GM12878 (cell line): ENCODE measurements at regions not wholly inside any gene's neighbourhood (a gene's known extent, or its start where the extent isn't known, plus 50 kb on each side); places are given as distances from the start of the nearest gene placed in this dataset.

ENCODE experiments used
- ATAC-seq: fragments of 200-7000 bp; cut with Tn5 transposase; 3 replicates; pipeline ENCODE4 v1.9.1; 2020; ENCODE audit warnings: mild to moderate bottlenecking, moderate library complexity
- BruUV-seq: library from RNA; stranded (reverse); fragments of 400-500 nt; replicated peaks from 2 replicates; lab custom pipeline; 2021; lab: Mats Ljungman, UMichigan
- CTCF ChIA-PET: fragments of 300-600 bp; sonication (Branson Sonifier 250); formaldehyde crosslinking; extraction: SDS; loops from one replicate; lab custom pipeline; 2021; ENCODE audit warnings: inconsistent platforms; lab: Yijun Ruan, JAX
- POLR2A ChIA-PET: fragments of 350-600 bp; formaldehyde crosslinking; extraction: SDS; loops from one replicate; lab custom pipeline; 2021; ENCODE audit warnings: inconsistent platforms; lab: Charles Lee
- RAD21 ChIA-PET: fragments of 300-600 bp; sonication (Branson Sonifier 250); formaldehyde crosslinking; loops from one replicate; lab custom pipeline; 2023; ENCODE audit warnings: antibody characterized with exemption; ENCODE audit not compliant: unreplicated experiment; lab: Charles Lee
- SMC1A ChIA-PET: fragments of 300-600 bp; sonication (Branson Sonifier 250); formaldehyde crosslinking; loops from one replicate; lab custom pipeline; 2023; ENCODE audit not compliant: unreplicated experiment, uncharacterized antibody; lab: Charles Lee
- DNase-seq: peaks from one replicate; pipeline ENCODE4 v3.0.0-alpha.2; 2011; ENCODE audit warnings: low read depth, low spot score
- FAIRE-seq: peaks from 3 replicates; lab custom pipeline; 2011; peaks lifted over from hg19 to GRCh38; lab: Jason Lieb, UNC
- H2AFZ ChIP-seq: 2 replicates; pipeline ENCODE4 v1.6.0; 2011; ENCODE audit warnings: low read depth, low read length, control low read depth; ENCODE audit not compliant: control insufficient read depth
- H3K27ac ChIP-seq: 2 replicates; pipeline ENCODE4 v1.5.1; 2011; ENCODE audit warnings: control low read depth; ENCODE audit not compliant: control insufficient read depth, insufficient read depth
- H3K27me3 ChIP-seq, 2 experiments: replicated peaks in 1 of 2; 2 replicates each; pipeline versions ENCODE4 v1.6.0 to v1.6.1; 2011; ENCODE audit warnings: low read length in 1 of 2; ENCODE audit not compliant: control insufficient read depth in 2 of 2, insufficient read depth in 2 of 2
- H3K36me3 ChIP-seq, 2 experiments: 2 replicates each; pipeline ENCODE4 v1.5.1; 2011; ENCODE audit warnings: low read length in 1 of 2; ENCODE audit not compliant: control insufficient read depth in 2 of 2, insufficient read depth in 2 of 2
- H3K4me1 ChIP-seq: 2 replicates; pipeline ENCODE4 v1.6.1; 2011; ENCODE audit warnings: mild to moderate bottlenecking, low read length, moderate library complexity, mixed read lengths; ENCODE audit not compliant: control insufficient read depth, insufficient read depth
- H3K4me2 ChIP-seq: 2 replicates; pipeline ENCODE4 v1.6.0; 2011; ENCODE audit warnings: control low read depth; ENCODE audit not compliant: control insufficient read depth, insufficient read depth
- H3K4me3 ChIP-seq: fragments of 200-600 bp; sonication (generic); 2 replicates; pipeline ENCODE4 v1.5.1; 2016
- H3K79me2 ChIP-seq: 2 replicates; pipeline ENCODE4 v1.6.0; 2011; ENCODE audit warnings: low read length; ENCODE audit not compliant: control insufficient read depth, insufficient read depth
- H3K9ac ChIP-seq: 2 replicates; pipeline ENCODE4 v1.8.0; 2011; ENCODE audit warnings: low read length, control low read depth, mixed read lengths; ENCODE audit not compliant: control insufficient read depth, insufficient read depth
- H3K9me3 ChIP-seq: replicated peaks from 3 replicates; pipeline ENCODE4 v1.5.1; 2011; ENCODE audit warnings: mild to moderate bottlenecking, low read length; ENCODE audit not compliant: control insufficient read depth, insufficient read depth
- H4K20me1 ChIP-seq: 2 replicates; pipeline ENCODE4 v1.6.0; 2011; ENCODE audit not compliant: control insufficient read depth, insufficient read depth
- BACH1 ChIP-seq: fragments of 450-650 bp; IDR thresholded peaks from 2 replicates; pipeline ENCODE4 v1.6.1; 2017; ENCODE audit warnings: mild to moderate bottlenecking, borderline replicate concordance
- BHLHE40 ChIP-seq, 2 experiments: fragments of 450-650 bp in 1 of 2; IDR thresholded peaks; 2 replicates each; pipeline ENCODE4 v1.6.1; 2011 to 2017; ENCODE audit warnings: low read depth in 2 of 2, borderline replicate concordance in 1 of 2, improper control_type of control experiment in 1 of 2, low read length in 1 of 2, mild to moderate bottlenecking in 1 of 2
- CREB1 ChIP-seq: IDR thresholded peaks from 2 replicates; pipeline ENCODE4 v1.6.1; 2012; ENCODE audit warnings: low read depth, mild to moderate bottlenecking, inconsistent platforms
- ELK1 ChIP-seq: IDR thresholded peaks from 2 replicates; pipeline ENCODE4 v1.6.1; 2012; ENCODE audit warnings: low read depth, low read length, improper control_type of control experiment
- FOXK2 ChIP-seq: fragments of 450-650 bp; IDR thresholded peaks from 2 replicates; pipeline ENCODE4 v1.6.1; 2017; ENCODE audit warnings: mild to moderate bottlenecking, moderate library complexity
- HDAC2 ChIP-seq: fragments of 200-600 bp; sonication (generic); IDR thresholded peaks from 2 replicates; pipeline ENCODE4 v1.6.1; 2017
- IRF4 ChIP-seq: IDR thresholded peaks from 2 replicates; pipeline ENCODE4 v1.6.1; 2011; ENCODE audit warnings: low read depth, low read length
- KAT2A ChIP-seq: conservative IDR thresholded peaks from 2 replicates; pipeline ENCODE4 v1.6.1; 2011; ENCODE audit warnings: low read depth, low read length; ENCODE audit not compliant: control insufficient read depth
- MYC ChIP-seq: IDR thresholded peaks from 2 replicates; pipeline ENCODE4 v1.6.1; 2011; ENCODE audit warnings: mild to moderate bottlenecking, low read length, moderate library complexity, inconsistent platforms; ENCODE audit not compliant: insufficient read depth, insufficient replicate concordance, insufficient read length, severe bottlenecking
- NFYB ChIP-seq: IDR thresholded peaks from 2 replicates; pipeline ENCODE4 v1.6.1; 2011; ENCODE audit warnings: low read depth, mild to moderate bottlenecking, low read length, improper control_type of control experiment, moderate library complexity; ENCODE audit not compliant: insufficient read depth
- NR2C1 ChIP-seq: fragments of 450-650 bp; IDR thresholded peaks from 2 replicates; pipeline ENCODE4 v1.6.1; 2017; ENCODE audit warnings: antibody characterized with exemption, mild to moderate bottlenecking, moderate library complexity
- POLR2A ChIP-seq: IDR thresholded peaks from 2 replicates; pipeline ENCODE4 v1.6.1; 2011; ENCODE audit warnings: low read depth, mild to moderate bottlenecking, low read length
- SP1 ChIP-seq: IDR thresholded peaks from one replicate; pipeline ENCODE4 v1.6.1; 2011; ENCODE audit warnings: low read depth, low read length
- SUPT20H ChIP-seq: IDR thresholded peaks from 2 replicates; pipeline ENCODE4 v1.6.1; 2011; ENCODE audit warnings: low read depth, mild to moderate bottlenecking, low read length, moderate library complexity, borderline replicate concordance; ENCODE audit not compliant: control insufficient read depth
- ZNF384 ChIP-seq: IDR thresholded peaks from 2 replicates; pipeline ENCODE4 v1.6.1; 2012; ENCODE audit warnings: low read depth, mild to moderate bottlenecking, low read length, improper control_type of control experiment, borderline replicate concordance
- WGBS: methylation state at CpG from one replicate; pipeline ENCODE4 v1.1.6; 2016; ENCODE audit warnings: low lambda C conversion rate; ENCODE audit not compliant: insufficient replicate concordance, insufficient coverage; ENCODE audit errors: missing lambda C conversion rate; 5-methylcytosine and 5-hydroxymethylcytosine counted together
- in situ Hi-C: fragments of 300-500 bp; cut with MboI; formaldehyde crosslinking; loops from 9 replicates; pipeline ENCODE4 v1.14.3; 2018; ENCODE audit warnings: mixed read lengths
- intact Hi-C: fragments of 100-400 bp; cut with micrococcal nuclease; formaldehyde crosslinking; loops from one replicate; pipeline ENCODE4 v1.14.2; 2022; ENCODE audit not compliant: unreplicated experiment
- TF ChIP-seq, protein P1 (sequence below): fragments of 450-650 bp; formaldehyde crosslinking; IDR thresholded peaks from 2 replicates; pipeline ENCODE4 v1.4.0; 2022; ENCODE audit warnings: mild to moderate bottlenecking, moderate library complexity
- TF ChIP-seq, protein P2 (sequence below): fragments of 450-650 bp; IDR thresholded peaks from 2 replicates; pipeline ENCODE4 v1.6.1; 2017; ENCODE audit warnings: mild to moderate bottlenecking

GRCh38 chr2:65602603-65603235 lies 170.3 kb upstream of the SPRED2 start:
- Histone ChIP-seq H4K20me1 (no peaks in the 10 kb centered on the region), H3K4me1 (peaks cover 34% of the 10 kb centered on the region), H3K4me2 (no peak overlapping the region), H3K79me2 (no peaks in the 10 kb centered on the region), H3K36me3 (no peaks in the 10 kb centered on the region), H3K27ac (no peak overlapping the region), H2AFZ (no peak overlapping the region), H3K27me3 (no peaks in the 10 kb centered on the region), H3K4me3 (no peak overlapping the region), H3K9ac (no peak overlapping the region), H3K9me3 (no peaks in the 10 kb centered on the region)
- SMC1A ChIA-PET: no interaction called here
- RAD21 ChIA-PET: no interaction called here
- POLR2A ChIA-PET: no interaction called here
- in situ Hi-C loops: no loop called here
- 74% methylated on average over 4 of the region's 4 CpGs for WGBS
- intact Hi-C loops: no loop called here
- no peak for DNase-seq
- no TSS peak for BruUV-seq
- CTCF ChIA-PET: no interaction called here
- no peak for ATAC-seq
- TF ChIP-seq MYC: no peak
- no peak for TF ChIP-seq BHLHE40 (IDR thresholded peaks at IDR 0.05; ENCODE audit: borderline replicate concordance in 1 of 2, low read depth in 2 of 2, low read length in 1 of 2)
- TF ChIP-seq, protein P1, sequence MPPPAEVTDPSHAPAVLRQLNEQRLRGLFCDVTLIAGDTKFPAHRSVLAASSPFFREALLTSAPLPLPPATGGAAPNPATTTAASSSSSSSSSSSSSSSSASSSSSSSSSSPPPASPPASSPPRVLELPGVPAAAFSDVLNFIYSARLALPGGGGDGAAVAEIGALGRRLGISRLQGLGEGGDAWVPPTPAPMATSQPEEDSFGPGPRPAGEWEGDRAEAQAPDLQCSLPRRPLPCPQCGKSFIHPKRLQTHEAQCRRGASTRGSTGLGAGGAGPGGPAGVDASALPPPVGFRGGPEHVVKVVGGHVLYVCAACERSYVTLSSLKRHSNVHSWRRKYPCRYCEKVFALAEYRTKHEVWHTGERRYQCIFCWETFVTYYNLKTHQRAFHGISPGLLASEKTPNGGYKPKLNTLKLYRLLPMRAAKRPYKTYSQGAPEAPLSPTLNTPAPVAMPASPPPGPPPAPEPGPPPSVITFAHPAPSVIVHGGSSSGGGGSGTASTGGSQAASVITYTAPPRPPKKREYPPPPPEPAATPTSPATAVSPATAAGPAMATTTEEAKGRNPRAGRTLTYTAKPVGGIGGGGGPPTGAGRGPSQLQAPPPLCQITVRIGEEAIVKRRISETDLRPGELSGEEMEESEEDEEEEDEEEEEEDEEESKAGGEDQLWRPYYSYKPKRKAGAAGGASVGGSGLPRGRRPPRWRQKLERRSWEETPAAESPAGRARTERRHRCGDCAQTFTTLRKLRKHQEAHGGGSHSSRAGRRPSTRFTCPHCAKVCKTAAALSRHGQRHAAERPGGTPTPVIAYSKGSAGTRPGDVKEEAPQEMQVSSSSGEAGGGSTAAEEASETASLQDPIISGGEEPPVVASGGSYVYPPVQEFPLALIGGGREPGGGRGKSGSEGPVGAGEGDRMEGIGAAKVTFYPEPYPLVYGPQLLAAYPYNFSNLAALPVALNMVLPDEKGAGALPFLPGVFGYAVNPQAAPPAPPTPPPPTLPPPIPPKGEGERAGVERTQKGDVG: no peak
- TF ChIP-seq BACH1: no peak
- TF ChIP-seq CREB1: no peak
- no peak for TF ChIP-seq SUPT20H
- TF ChIP-seq, protein P2, sequence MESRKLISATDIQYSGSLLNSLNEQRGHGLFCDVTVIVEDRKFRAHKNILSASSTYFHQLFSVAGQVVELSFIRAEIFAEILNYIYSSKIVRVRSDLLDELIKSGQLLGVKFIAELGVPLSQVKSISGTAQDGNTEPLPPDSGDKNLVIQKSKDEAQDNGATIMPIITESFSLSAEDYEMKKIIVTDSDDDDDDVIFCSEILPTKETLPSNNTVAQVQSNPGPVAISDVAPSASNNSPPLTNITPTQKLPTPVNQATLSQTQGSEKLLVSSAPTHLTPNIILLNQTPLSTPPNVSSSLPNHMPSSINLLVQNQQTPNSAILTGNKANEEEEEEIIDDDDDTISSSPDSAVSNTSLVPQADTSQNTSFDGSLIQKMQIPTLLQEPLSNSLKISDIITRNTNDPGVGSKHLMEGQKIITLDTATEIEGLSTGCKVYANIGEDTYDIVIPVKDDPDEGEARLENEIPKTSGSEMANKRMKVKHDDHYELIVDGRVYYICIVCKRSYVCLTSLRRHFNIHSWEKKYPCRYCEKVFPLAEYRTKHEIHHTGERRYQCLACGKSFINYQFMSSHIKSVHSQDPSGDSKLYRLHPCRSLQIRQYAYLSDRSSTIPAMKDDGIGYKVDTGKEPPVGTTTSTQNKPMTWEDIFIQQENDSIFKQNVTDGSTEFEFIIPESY: no peak
- no peak for TF ChIP-seq ELK1
- no peak for TF ChIP-seq NFYB
- TF ChIP-seq SP1: no peak
- TF ChIP-seq HDAC2: no peak
- TF ChIP-seq NR2C1: no peak
- no peak for TF ChIP-seq KAT2A
- TF ChIP-seq POLR2A: no peak
- no peak for TF ChIP-seq IRF4
- no peak for TF ChIP-seq FOXK2
- no peak for TF ChIP-seq ZNF384
- FAIRE-seq: no peak
